Activated CD4-positive, alpha-beta memory T cell treated with anti-CD3 and anti-CD28 coated beads for 36 hours (primary cell): ENCODE measurements at regions not wholly inside any gene's neighbourhood (a gene's known extent, or its start where the extent isn't known, plus 50 kb on each side); places are given as distances from the start of the nearest gene placed in this dataset.
A peak's percentile ranks its signal among the peaks of the same experiment; 100 is the strongest.
"Not testable (repeated sequence)": the region's sequence is repeated elsewhere in the genome, so short reads cannot be mapped to it uniquely, and the experiment has no call there.

Experiments
- CTCF ChIA-PET: fragments of 350-600 bp; sonication (Branson Sonifier 250); formaldehyde crosslinking; loops from one replicate; lab custom pipeline; 2021; ENCODE audit warnings: antibody characterized with exemption, inconsistent platforms; lab: Charles Lee
- POLR2A ChIA-PET: fragments of 350-600 bp; sonication (Branson Sonifier 250); formaldehyde crosslinking; loops from one replicate; lab custom pipeline; 2021; ENCODE audit warnings: antibody characterized with exemption; lab: Charles Lee
- DNase-seq: peaks from one replicate; pipeline ENCODE4 v3.0.0-alpha.2; 2020
- H3K27ac Mint-ChIP-seq: one replicate; pipeline ENCODE4 v1.8.0; 2021; ENCODE audit warnings: mixed read lengths
- H3K27me3 Mint-ChIP-seq: one replicate; pipeline ENCODE4 v1.8.0; 2021; ENCODE audit warnings: mixed read lengths
- H3K36me3 Mint-ChIP-seq: one replicate; pipeline ENCODE4 v1.8.0; 2021; ENCODE audit warnings: mixed read lengths
- H3K4me1 Mint-ChIP-seq: one replicate; pipeline ENCODE4 v1.8.0; 2021; ENCODE audit warnings: low read depth, mixed read lengths
- H3K4me3 Mint-ChIP-seq: one replicate; pipeline ENCODE4 v1.8.0; 2021; ENCODE audit warnings: mild to moderate bottlenecking, mixed read lengths
- H3K9me3 Mint-ChIP-seq: one replicate; pipeline ENCODE4 v1.8.0; 2021; ENCODE audit warnings: mixed read lengths
- intact Hi-C: fragments of 100-400 bp; cut with micrococcal nuclease; formaldehyde crosslinking; loops from one replicate; pipeline ENCODE4 v1.15.1; 2023

DNA sequence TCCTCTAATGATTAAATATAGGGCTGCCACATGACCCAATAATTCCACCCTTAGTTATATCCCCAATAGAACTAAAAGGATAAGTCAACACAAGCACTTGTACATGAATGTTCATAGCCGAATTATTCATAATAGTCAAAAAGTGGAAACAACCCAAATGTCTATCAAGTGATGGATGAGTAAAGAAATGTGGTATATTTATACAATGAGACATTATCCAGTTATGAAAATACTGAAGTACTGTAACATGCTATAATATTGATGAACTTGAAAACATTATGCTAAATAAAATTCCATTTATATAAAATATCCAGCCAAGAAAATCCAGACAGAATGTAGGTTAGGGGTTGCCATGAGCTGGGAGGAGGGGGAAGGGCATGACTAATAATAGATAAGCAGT, 436.7 kb upstream of the AADAT start:
- H3K9me3 Mint-ChIP-seq, result no peaks in the 10 kb centered on the region
- POLR2A ChIA-PET, result no interaction called here
- H3K27ac Mint-ChIP-seq, result no peak overlapping the region
- intact Hi-C loops, result no loop called here
- no peak overlapping the region for H3K4me3 Mint-ChIP-seq
- no peaks in the 10 kb centered on the region for H3K36me3 Mint-ChIP-seq
- H3K27me3 Mint-ChIP-seq, result no peaks in the 10 kb centered on the region
- no peak for DNase-seq
- CTCF ChIA-PET, result no interaction called here
- H3K4me1 Mint-ChIP-seq, result no peaks in the 10 kb centered on the region

- CTCF ChIA-PET, result no interaction called here
- no peaks in the 10 kb centered on the region for H3K4me1 Mint-ChIP-seq
- DNase-seq, result no peak
- no peak overlapping the region for H3K4me3 Mint-ChIP-seq
- POLR2A ChIA-PET, result no interaction called here
- intact Hi-C loops, result no loop called here
- no peaks in the 10 kb centered on the region for H3K36me3 Mint-ChIP-seq
- H3K27ac Mint-ChIP-seq, result no peak overlapping the region
- no peaks in the 10 kb centered on the region for H3K27me3 Mint-ChIP-seq
- peaks cover 2% of the 10 kb centered on the region for H3K9me3 Mint-ChIP-seq
These were observed 432.7 kb upstream of the AADAT start for GRCh38 chr4:170522427-170522970.

GRCh38 chr4:170497689-170498088, 407.9 kb upstream of the AADAT start:
- CTCF ChIA-PET, result no interaction called here
- no peak overlapping the region for H3K4me3 Mint-ChIP-seq

DNA sequence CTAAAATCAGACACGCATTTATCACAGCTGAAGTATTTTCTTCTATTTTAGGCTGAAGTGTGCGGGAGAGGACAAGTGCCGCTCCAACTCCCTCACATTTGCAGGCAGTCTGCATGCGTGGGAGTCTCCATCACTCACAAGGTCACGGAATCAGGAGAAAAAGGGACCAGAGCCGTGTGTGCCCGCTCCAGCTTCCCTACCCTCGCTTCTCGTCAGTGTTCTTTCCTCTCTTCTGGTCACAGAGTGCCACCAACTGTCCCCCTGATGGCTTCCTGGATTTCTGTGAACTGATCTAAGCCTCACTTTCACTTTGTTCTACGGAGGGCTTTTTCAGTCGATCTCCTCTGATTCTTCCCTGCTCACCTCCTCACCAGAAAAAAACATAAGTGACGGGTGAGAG, 407.4 kb upstream of the AADAT start:
- CTCF ChIA-PET, result no interaction called here
- no peaks in the 10 kb centered on the region for H3K36me3 Mint-ChIP-seq

More at GRCh38 chr4:170497689-170498088, 407.9 kb upstream of the AADAT start:
- H3K27ac Mint-ChIP-seq, result no peak overlapping the region
- DNase-seq, result no peak
- POLR2A ChIA-PET, result no interaction called here
- peaks cover 4% of the 10 kb centered on the region for H3K9me3 Mint-ChIP-seq
- H3K36me3 Mint-ChIP-seq, result no peaks in the 10 kb centered on the region
- intact Hi-C loops, result no loop called here
- H3K27me3 Mint-ChIP-seq, result no peaks in the 10 kb centered on the region
- H3K4me1 Mint-ChIP-seq, result no peaks in the 10 kb centered on the region

DNA sequence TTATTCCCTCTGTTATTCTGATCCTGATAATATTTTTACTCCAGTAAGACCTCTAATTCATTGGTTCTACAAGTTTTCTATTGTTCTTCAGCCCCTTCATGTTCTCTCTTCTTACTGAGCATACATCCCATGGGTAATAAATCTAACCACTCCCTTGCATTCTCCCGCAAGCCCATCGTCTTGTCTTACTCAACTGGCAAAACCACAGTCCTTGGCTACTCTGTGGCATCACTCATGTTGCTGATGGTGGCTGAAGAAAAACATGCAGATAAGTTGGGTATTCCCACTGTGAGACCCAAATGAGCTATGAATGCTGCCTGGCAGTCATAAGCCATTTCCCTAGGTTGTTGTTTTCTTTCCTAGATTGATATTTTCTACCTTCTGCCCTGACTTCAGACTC, 402.2 kb upstream of the AADAT start:
- intact Hi-C loops, result no loop called here
- Mint-ChIP-seq H3K9me3 (peaks cover 6% of the 10 kb centered on the region), H3K27me3 (no peaks in the 10 kb centered on the region), H3K36me3 (no peaks in the 10 kb centered on the region), H3K27ac (no peak overlapping the region), H3K4me1 (no peaks in the 10 kb centered on the region), H3K4me3 (no peak overlapping the region)
- ChIA-PET POLR2A (no interaction called here), CTCF (no interaction called here)
- DNase-seq, result no peak

More for the DNA sequence above, 407.4 kb upstream of the AADAT start:
- H3K27ac Mint-ChIP-seq, result no peak overlapping the region
- H3K4me1 Mint-ChIP-seq, result no peaks in the 10 kb centered on the region
- no peak for DNase-seq
- H3K27me3 Mint-ChIP-seq, result no peaks in the 10 kb centered on the region
- POLR2A ChIA-PET, result no interaction called here
- intact Hi-C loops, result no loop called here
- H3K9me3 Mint-ChIP-seq, result peaks cover 4% of the 10 kb centered on the region
- peak overlapping the region; percentile 17 for H3K4me3 Mint-ChIP-seq

DNA sequence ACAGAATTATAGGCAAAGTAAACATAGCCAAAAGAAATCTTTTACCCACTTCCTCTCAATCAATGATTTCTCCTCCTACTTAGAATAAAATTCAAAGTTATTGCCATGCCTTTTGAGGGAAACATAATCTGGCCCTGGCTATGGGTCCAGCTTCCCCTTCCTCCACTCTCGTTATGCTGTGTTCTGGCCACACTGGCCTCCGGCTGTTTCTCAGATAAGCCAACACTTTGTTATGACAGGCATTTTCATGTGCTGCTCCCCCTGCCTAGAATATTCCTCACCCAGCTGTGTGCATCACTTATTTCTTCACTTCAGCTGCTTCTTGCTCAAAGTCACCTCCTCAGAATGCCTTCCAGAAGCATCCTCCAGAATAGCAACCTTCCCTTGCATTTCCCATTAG, 386.6 kb upstream of the AADAT start:
- Mint-ChIP-seq H3K4me1 (no peaks in the 10 kb centered on the region), H3K36me3 (no peaks in the 10 kb centered on the region), H3K27me3 (no peaks in the 10 kb centered on the region), H3K9me3 (peaks cover 3% of the 10 kb centered on the region), H3K27ac (no peak overlapping the region), H3K4me3 (no peak overlapping the region)
- DNase-seq, result no peak
- ChIA-PET CTCF (no interaction called here), POLR2A (no interaction called here)
- intact Hi-C loops, result no loop called here

DNA sequence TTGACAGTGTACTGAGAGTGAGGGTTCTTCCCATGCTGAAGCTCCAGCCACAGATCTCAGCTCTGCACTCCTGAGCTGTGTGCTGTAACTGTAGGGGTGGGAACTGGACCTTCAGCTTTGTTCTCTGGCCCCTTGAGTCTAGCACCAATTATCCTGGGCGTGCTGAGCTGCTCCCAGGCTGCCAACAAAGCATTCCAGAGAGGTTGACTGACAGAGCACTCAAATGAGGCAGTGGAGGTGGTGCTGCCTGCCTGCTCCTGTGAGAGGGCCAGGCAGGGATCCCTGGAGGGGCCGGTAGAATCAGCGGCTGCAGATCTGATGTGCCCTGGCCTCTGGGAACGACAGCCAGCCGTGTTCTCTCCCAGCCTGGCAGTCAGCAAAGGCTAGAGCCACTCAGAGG, 375.7 kb upstream of the AADAT start:
- no peak overlapping the region for H3K27ac Mint-ChIP-seq
- CTCF ChIA-PET, result no interaction called here
- intact Hi-C loops, result no loop called here
- H3K9me3 Mint-ChIP-seq, result peaks cover 4% of the 10 kb centered on the region
- no peaks in the 10 kb centered on the region for H3K36me3 Mint-ChIP-seq
- no peaks in the 10 kb centered on the region for H3K4me1 Mint-ChIP-seq
- no peak overlapping the region for H3K4me3 Mint-ChIP-seq
- no peaks in the 10 kb centered on the region for H3K27me3 Mint-ChIP-seq
- DNase-seq, result no peak
- POLR2A ChIA-PET, result no interaction called here

DNA sequence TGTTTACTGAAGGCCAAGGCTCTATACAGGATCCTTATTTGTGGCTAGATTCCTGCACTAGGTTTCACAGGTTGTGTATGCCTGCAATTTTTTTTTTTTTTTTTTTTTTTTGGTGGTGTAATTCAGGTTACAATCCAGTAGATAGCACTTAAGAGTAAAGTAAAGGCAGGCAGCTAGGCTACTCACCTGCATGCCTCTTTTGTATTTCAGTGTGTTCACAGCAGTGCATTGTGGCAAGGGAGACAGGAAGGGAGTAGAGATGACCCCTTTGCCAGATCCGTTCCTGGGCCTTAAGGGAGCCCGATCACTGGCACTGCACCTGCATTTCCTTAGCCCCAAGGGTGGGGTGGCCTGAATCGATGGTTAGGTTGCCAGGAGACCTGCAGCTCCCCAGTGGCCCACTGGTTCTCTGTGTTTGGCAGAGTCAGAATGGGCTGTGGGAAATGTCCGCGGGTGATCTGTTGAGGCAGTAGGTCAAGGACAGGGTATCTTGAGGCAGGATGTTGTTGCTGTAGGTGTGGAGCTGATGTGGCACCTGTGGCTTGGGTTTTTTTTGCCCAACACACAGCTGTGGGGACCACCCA, 374.9 kb upstream of the AADAT start:
- POLR2A ChIA-PET, result no interaction called here
- no peaks in the 10 kb centered on the region for H3K27me3 Mint-ChIP-seq
- intact Hi-C loops, result no loop called here
- no peak overlapping the region for H3K4me3 Mint-ChIP-seq
- DNase-seq, result no peak
- CTCF ChIA-PET, result no interaction called here
- no peaks in the 10 kb centered on the region for H3K36me3 Mint-ChIP-seq
- peaks cover 4% of the 10 kb centered on the region for H3K9me3 Mint-ChIP-seq
- no peak overlapping the region for H3K27ac Mint-ChIP-seq
- no peaks in the 10 kb centered on the region for H3K4me1 Mint-ChIP-seq

- ChIA-PET CTCF (no interaction called here), POLR2A (no interaction called here)
- intact Hi-C loops, result no loop called here
- no peak for DNase-seq
- H3K4me3 Mint-ChIP-seq, result no peak overlapping the region
- no peaks in the 10 kb centered on the region for H3K36me3 Mint-ChIP-seq
- H3K4me1 Mint-ChIP-seq, result no peaks in the 10 kb centered on the region
- peaks cover 2% of the 10 kb centered on the region for H3K9me3 Mint-ChIP-seq
- H3K27me3 Mint-ChIP-seq, result no peaks in the 10 kb centered on the region
- H3K27ac Mint-ChIP-seq, result no peak overlapping the region
These were observed 357.0 kb upstream of the AADAT start for GRCh38 chr4:170446782-170447181.

DNA sequence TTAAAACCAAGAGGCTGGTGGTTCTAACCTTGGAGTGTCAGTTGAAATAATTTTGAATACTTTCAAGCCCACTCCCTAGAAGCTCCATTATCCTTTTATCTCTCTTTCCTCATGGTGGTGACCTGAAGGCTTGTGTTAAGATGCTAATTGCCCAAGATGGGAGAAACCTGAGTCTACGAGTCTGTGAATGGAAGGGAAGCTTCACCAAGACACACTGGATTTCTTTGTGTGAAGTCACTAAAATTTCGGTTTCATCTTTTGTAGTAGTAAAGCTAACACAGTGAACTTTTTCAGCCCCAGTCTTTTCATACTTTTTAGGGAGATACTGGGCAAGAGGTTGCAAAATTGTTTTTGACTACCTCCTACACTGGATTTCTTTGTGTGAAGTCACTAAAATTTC, 351.4 kb upstream of the AADAT start:
- H3K27me3 Mint-ChIP-seq, DNase-seq, H3K4me1 Mint-ChIP-seq, H3K4me3 Mint-ChIP-seq, intact Hi-C loops, H3K27ac Mint-ChIP-seq, POLR2A ChIA-PET, H3K36me3 Mint-ChIP-seq, CTCF ChIA-PET: not testable (repeated sequence)
- peaks cover 13% of the 10 kb centered on the region for H3K9me3 Mint-ChIP-seq

DNA sequence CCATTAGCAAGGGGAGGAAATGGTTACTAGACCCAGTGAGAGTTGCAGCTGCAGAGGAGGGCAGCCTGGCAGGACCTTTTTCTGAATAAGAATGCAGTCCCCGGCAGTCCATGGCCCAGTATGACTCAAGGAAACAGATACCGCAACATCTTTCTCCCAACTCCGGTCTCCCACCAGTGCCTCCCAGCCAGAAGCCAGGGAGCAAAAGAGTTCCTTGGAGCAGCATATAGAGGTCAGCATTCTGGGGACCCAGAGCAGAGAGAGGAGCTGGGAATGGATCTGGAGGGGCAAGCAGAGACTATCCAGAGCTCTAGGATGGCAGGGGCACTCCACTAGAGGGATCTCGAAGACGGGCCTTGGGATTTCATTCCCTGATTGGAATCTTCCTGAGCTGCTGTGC, 339.2 kb upstream of the AADAT start:
- Mint-ChIP-seq H3K4me3 (no peak overlapping the region), H3K27ac (no peak overlapping the region), H3K27me3 (no peaks in the 10 kb centered on the region), H3K9me3 (peaks cover 5% of the 10 kb centered on the region), H3K36me3 (no peaks in the 10 kb centered on the region), H3K4me1 (no peaks in the 10 kb centered on the region)
- DNase-seq, result no peak
- CTCF ChIA-PET, result no interaction called here
- POLR2A ChIA-PET, result no interaction called here
- intact Hi-C loops, result no loop called here

DNA sequence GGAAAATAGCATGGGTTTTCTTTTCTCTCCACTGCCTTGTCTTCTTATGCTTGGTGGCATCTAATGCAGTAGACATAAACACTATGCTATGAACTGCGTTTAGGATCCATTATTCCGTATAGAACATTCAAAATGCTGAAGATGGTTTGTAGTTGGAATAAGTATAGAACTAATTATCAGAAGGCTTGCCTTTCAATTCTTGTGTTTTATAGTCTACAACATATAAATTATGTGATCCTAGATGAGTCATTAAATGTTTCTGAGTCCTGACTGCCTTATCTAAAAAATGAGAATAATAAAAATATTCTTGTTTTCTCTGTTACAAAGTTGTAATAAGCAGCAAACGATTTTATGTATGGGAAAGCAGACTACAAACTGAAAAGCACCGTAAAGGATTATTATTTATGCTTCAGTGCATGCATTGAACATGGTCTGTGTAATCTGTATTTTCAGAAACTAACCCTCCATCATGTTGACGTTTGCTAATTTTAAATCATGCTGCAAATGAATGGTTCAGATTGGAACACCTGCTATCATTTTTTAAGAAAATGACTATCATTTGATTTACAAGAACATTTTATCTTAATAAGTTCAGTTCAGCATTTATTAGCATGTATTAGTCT, 335.9 kb upstream of the AADAT start:
- H3K36me3 Mint-ChIP-seq, result no peaks in the 10 kb centered on the region
- H3K4me1 Mint-ChIP-seq, result no peaks in the 10 kb centered on the region
- POLR2A ChIA-PET, result no interaction called here
- no peak for DNase-seq
- H3K9me3 Mint-ChIP-seq, result no peaks in the 10 kb centered on the region
- H3K4me3 Mint-ChIP-seq, result no peak overlapping the region
- H3K27ac Mint-ChIP-seq, result no peak overlapping the region
- intact Hi-C loops, result no loop called here
- CTCF ChIA-PET, result no interaction called here
- H3K27me3 Mint-ChIP-seq, result no peaks in the 10 kb centered on the region

DNA sequence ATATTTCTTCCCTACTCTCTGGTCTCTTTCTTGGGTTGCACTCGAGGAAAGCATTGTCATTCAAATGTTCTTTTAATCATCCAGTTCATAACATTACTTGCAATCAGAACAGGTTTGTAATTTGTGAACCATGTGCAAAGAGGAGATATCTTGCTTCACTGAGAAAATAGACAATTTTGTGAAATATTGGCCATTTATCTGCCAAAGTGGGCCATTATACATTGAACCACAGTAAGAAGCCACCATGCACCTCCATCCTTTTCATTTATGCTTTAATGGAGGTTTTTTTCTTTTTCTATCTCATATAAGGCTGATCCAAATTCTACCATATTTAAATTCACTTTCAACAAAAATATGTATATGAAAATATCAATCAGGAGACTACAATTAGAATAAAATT, 335.3 kb upstream of the AADAT start:
- no peaks in the 10 kb centered on the region for H3K36me3 Mint-ChIP-seq
- ChIA-PET POLR2A (no interaction called here), CTCF (no interaction called here)
- intact Hi-C loops, result no loop called here
- peaks cover 3% of the 10 kb centered on the region for H3K9me3 Mint-ChIP-seq
- H3K4me1 Mint-ChIP-seq, result no peaks in the 10 kb centered on the region
- no peaks in the 10 kb centered on the region for H3K27me3 Mint-ChIP-seq
- no peak overlapping the region for H3K27ac Mint-ChIP-seq
- DNase-seq, result no peak
- no peak overlapping the region for H3K4me3 Mint-ChIP-seq
